HCT116 (cell line): ENCODE measurements at regions not wholly inside any gene's neighbourhood (a gene's known extent, or its start where the extent isn't known, plus 50 kb on each side); places are given as distances from the start of the nearest gene placed in this dataset.

Experiments used
- ATAC-seq: fragments of 200-7000 bp; cut with Tn5 transposase; 2 replicates; pipeline ENCODE4 v1.9.1; 2020; ENCODE audit warnings: mild to moderate bottlenecking, moderate library complexity
- BruUV-seq: library from RNA; stranded (reverse); fragments of 400-500 nt; replicated peaks from 2 replicates; lab custom pipeline; 2021; lab: Mats Ljungman, UMichigan
- CTCF ChIA-PET: fragments of 300-600 bp; sonication (Branson Sonifier 250); formaldehyde crosslinking; loops from one replicate; lab custom pipeline; 2021; ENCODE audit warnings: antibody characterized with exemption; lab: Charles Lee
- POLR2A ChIA-PET: fragments of 300-600, 350-600 bp; sonication (Branson Sonifier 250); formaldehyde crosslinking; loops from one replicate; lab custom pipeline; 2021; ENCODE audit warnings: antibody characterized with exemption; lab: Charles Lee
- RAD21 ChIA-PET, 2 experiments: fragments of 300-600 bp; sonication (Branson Sonifier 250); formaldehyde crosslinking; loops; one replicate each; lab custom pipeline; 2023; ENCODE audit warnings: low total read pairs in 2 of 2; ENCODE audit not compliant: uncharacterized antibody in 2 of 2, unreplicated experiment in 2 of 2, low non-redundant PET in 1 of 2; lab: Charles Lee
- DNase-seq: peaks from one replicate; pipeline ENCODE4 v3.0.0-alpha.2; 2010; ENCODE audit warnings: low read depth, low spot score
- H2AFZ ChIP-seq: fragments of 200-600 bp; shearing (Covaris generic), sonication (generic); 2 replicates; pipeline ENCODE4 v1.6.1; 2017; ENCODE audit warnings: low read depth, mixed run types, mixed read lengths, antibody characterized with exemption, low read length; ENCODE audit not compliant: poor library complexity, severe bottlenecking
- H3K27ac ChIP-seq: 2 replicates; pipeline ENCODE4 v1.5.1; 2012; ENCODE audit warnings: low read depth, low read length
- H3K27me3 ChIP-seq: fragments of 200-600 bp; sonication (generic); 2 replicates; pipeline ENCODE4 v1.6.1; 2016; ENCODE audit warnings: mixed run types, low read length, mixed read lengths; ENCODE audit not compliant: insufficient read depth
- H3K36me3 ChIP-seq, 2 experiments: fragments of 200-500 bp in 1 of 2; fragments of 200-600 bp in 1 of 2; sonication (Bioruptor generic) in 1 of 2; sonication (generic) in 1 of 2; 2 replicates each; pipeline versions ENCODE4 v1.5.1 to v1.6.1; 2014 to 2016; ENCODE audit warnings: low read length in 2 of 2, inconsistent platforms in 1 of 2, mixed read lengths in 1 of 2, mixed run types in 1 of 2; ENCODE audit not compliant: insufficient read depth in 2 of 2, control insufficient read depth in 1 of 2
- H3K4me1 ChIP-seq, 2 experiments: fragments of 200-600 bp in 1 of 2; sonication (generic) in 1 of 2; 2 replicates each; pipeline versions ENCODE4 v1.5.1 to v1.6.1; 2012 to 2017; ENCODE audit warnings: low read length in 2 of 2, inconsistent platforms in 1 of 2, mild to moderate bottlenecking in 1 of 2, mixed read lengths in 1 of 2, mixed run types in 1 of 2, moderate library complexity in 1 of 2; ENCODE audit not compliant: insufficient read depth in 2 of 2, control insufficient read depth in 1 of 2
- H3K4me2 ChIP-seq: fragments of 200-600 bp; sonication (generic); 2 replicates; pipeline ENCODE4 v1.6.1; 2017; ENCODE audit warnings: mixed run types, low read length, mixed read lengths
- H3K4me3 ChIP-seq, 2 experiments: fragments of 200-600 bp in 1 of 2; sonication (generic) in 1 of 2; replicated peaks in 1 of 2; 2 replicates each; pipeline ENCODE4 v1.5.1; 2011 to 2016; ENCODE audit warnings: low read length in 2 of 2, control low read depth in 1 of 2, low read depth in 1 of 2, mild to moderate bottlenecking in 1 of 2, mixed read lengths in 1 of 2, mixed run types in 1 of 2
- H3K79me2 ChIP-seq: fragments of 200-600 bp; sonication (generic); 2 replicates; pipeline ENCODE4 v1.6.1; 2017; ENCODE audit warnings: mild to moderate bottlenecking, mixed run types, low read length, moderate library complexity, mixed read lengths; ENCODE audit not compliant: insufficient read depth
- H3K9ac ChIP-seq: fragments of 200-600 bp; sonication (generic); 2 replicates; pipeline ENCODE4 v1.6.1; 2016; ENCODE audit warnings: low read length, mixed read lengths
- H3K9me2 ChIP-seq: fragments of 200-600 bp; sonication (generic), shearing (Covaris generic); 2 replicates; pipeline ENCODE4 v1.6.1; 2017; ENCODE audit warnings: mixed run types, mild to moderate bottlenecking, moderate library complexity; ENCODE audit not compliant: insufficient read depth
- H3K9me3 ChIP-seq, 2 experiments: fragments of 200-500 bp in 1 of 2; fragments of 200-600 bp in 1 of 2; sonication (Bioruptor generic) in 1 of 2; sonication (generic) in 1 of 2; 2 replicates each; pipeline ENCODE4 v1.6.1; 2014 to 2017; ENCODE audit warnings: low read length in 2 of 2, mixed read lengths in 2 of 2, inconsistent platforms in 1 of 2, low read depth in 1 of 2, mild to moderate bottlenecking in 1 of 2, mixed run types in 1 of 2, moderate library complexity in 1 of 2; ENCODE audit not compliant: control insufficient read depth in 1 of 2, insufficient read depth in 1 of 2
- H4K20me1 ChIP-seq: fragments of 200-600 bp; sonication (generic), shearing (Covaris generic); 2 replicates; pipeline ENCODE4 v1.6.1; 2017; ENCODE audit warnings: mixed run types, mild to moderate bottlenecking, moderate library complexity; ENCODE audit not compliant: insufficient read depth
- CBX3 ChIP-seq: IDR thresholded peaks from 2 replicates; pipeline ENCODE4 v1.6.1; 2012; ENCODE audit warnings: low read depth
- CEBPB ChIP-seq: IDR thresholded peaks from 2 replicates; pipeline ENCODE4 v1.6.1; 2012; ENCODE audit warnings: low read depth
- CTCF ChIP-seq, 3 experiments: fragments of 200-600 bp in 1 of 3; sonication (generic) in 1 of 3; IDR thresholded peaks in 2 of 3; conservative IDR thresholded peaks in 1 of 3; 2 replicates each; pipeline ENCODE4 v1.5.1; 2012 to 2017; ENCODE audit warnings: low read depth in 2 of 3, low read length in 2 of 3, antibody characterized with exemption in 1 of 3, borderline replicate concordance in 1 of 3, control low read depth in 1 of 3, mild to moderate bottlenecking in 1 of 3, mixed read lengths in 1 of 3, mixed run types in 1 of 3, moderate library complexity in 1 of 3; ENCODE audit not compliant: insufficient read depth in 1 of 3
- EGR1 ChIP-seq: IDR thresholded peaks from 2 replicates; pipeline ENCODE4 v1.6.1; 2012; ENCODE audit warnings: low read depth
- ELF1 ChIP-seq: IDR thresholded peaks from 2 replicates; pipeline ENCODE4 v1.6.1; 2012; ENCODE audit warnings: low read depth, borderline replicate concordance
- EZH2 ChIP-seq: fragments of 200-600 bp; sonication (generic); IDR thresholded peaks from 2 replicates; pipeline ENCODE4 v1.6.1; 2017; ENCODE audit warnings: antibody characterized with exemption, mixed run types
- EZH2phosphoT487 ChIP-seq: fragments of 200-600 bp; IDR thresholded peaks from 2 replicates; pipeline ENCODE4 v1.6.1; 2018; ENCODE audit warnings: antibody characterized with exemption, borderline replicate concordance
- FOSL1 ChIP-seq: IDR thresholded peaks from 2 replicates; pipeline ENCODE4 v1.6.1; 2012; ENCODE audit warnings: low read depth
- POLR2A ChIP-seq: IDR thresholded peaks from 2 replicates; pipeline ENCODE4 v1.7.0; 2011; ENCODE audit warnings: borderline replicate concordance; ENCODE audit not compliant: insufficient read depth, insufficient read length; ENCODE audit errors: extremely low read depth
- POLR2AphosphoS5 ChIP-seq: IDR thresholded peaks from 2 replicates; pipeline ENCODE4 v1.6.1; 2011; ENCODE audit warnings: mild to moderate bottlenecking, low read depth, low read length, moderate library complexity
- RAD21 ChIP-seq: IDR thresholded peaks from 2 replicates; pipeline ENCODE4 v1.6.1; 2012; ENCODE audit warnings: low read depth, mild to moderate bottlenecking
- SIN3A ChIP-seq: IDR thresholded peaks from 2 replicates; pipeline ENCODE4 v1.6.1; 2012; ENCODE audit warnings: low read depth
- SP1 ChIP-seq: IDR thresholded peaks from 2 replicates; pipeline ENCODE4 v1.6.1; 2012; ENCODE audit warnings: low read depth
- SRF ChIP-seq: IDR thresholded peaks from 2 replicates; pipeline ENCODE4 v1.6.1; 2012; ENCODE audit warnings: low read depth
- TCF7L2 ChIP-seq: IDR thresholded peaks from 2 replicates; pipeline ENCODE4 v1.7.0; 2011; ENCODE audit warnings: borderline replicate concordance, inconsistent platforms; ENCODE audit not compliant: insufficient read depth, insufficient read length; ENCODE audit errors: extremely low read depth
- ZBTB33 ChIP-seq: IDR thresholded peaks from 2 replicates; pipeline ENCODE4 v1.6.1; 2011; ENCODE audit warnings: mild to moderate bottlenecking, low read length, moderate library complexity; ENCODE audit not compliant: insufficient replicate concordance; ENCODE audit errors: extremely low read depth
- ZFX ChIP-seq: fragments of 450-650 bp; IDR thresholded peaks from 2 replicates; pipeline ENCODE4 v1.6.1; 2017
- ZNF274 ChIP-seq: fragments of 200-500 bp; sonication (Bioruptor generic); IDR thresholded peaks from 2 replicates; pipeline ENCODE4 v1.6.1; 2014; ENCODE audit warnings: mild to moderate bottlenecking, low read depth, low read length, inconsistent platforms
- intact Hi-C: fragments of 100-400 bp; cut with micrococcal nuclease; formaldehyde crosslinking; loops from 2 replicates; pipeline ENCODE4 v1.10.0; 2022
- TF ChIP-seq, protein P1 (sequence below): IDR thresholded peaks from 2 replicates; pipeline ENCODE4 v1.6.1; 2012; ENCODE audit warnings: low read depth
- TF ChIP-seq, protein P2 (sequence below): IDR thresholded peaks from 2 replicates; pipeline ENCODE4 v1.6.1; 2012

DNA sequence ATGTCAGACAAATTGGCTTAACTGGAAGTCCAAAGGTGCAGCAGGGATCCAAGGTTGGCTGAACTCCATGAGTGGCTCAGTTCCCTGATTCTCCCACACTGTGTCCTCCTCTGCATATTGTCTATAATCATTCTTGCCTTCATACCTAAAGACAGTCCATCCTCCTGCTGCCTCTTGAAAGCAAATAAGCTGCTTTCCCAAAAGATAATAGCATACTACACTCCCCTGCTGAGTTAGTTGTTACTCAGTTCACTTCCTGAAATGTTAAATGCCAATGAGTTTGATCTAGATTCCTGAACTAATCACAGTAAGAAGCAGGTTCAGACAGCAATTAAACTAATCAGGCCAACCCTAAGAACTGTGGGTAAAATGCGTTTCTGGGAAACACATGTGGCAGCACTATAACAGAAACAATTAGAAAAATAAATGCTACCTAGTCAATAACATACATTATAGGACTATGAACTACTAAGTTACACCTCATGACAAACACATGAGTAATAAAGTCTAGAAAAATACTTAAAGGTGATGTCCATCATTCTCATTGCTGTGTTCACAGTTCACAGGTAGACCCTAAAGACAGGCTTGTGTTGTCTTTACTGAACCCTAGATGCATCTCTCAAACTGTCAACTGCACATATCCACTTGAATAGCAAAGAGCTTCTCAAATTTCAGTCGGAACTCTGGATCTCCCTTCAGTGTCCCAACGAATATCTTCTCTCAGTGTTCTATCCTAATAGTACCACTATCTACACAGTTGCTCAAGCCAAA is 50.8 kb upstream of the BOLA1 start:
- Histone ChIP-seq H2AFZ (no peak overlapping the region), H3K9me3 (no peaks in the 10 kb centered on the region), H3K79me2 (peaks cover 65% of the 10 kb centered on the region), H3K27ac (peak overlapping the region; percentile 86), H3K27me3 (no peaks in the 10 kb centered on the region), H3K4me3 (peak overlapping the region; percentile 65), H3K4me2 (peak overlapping the region; percentile 79), H3K36me3 (peaks cover 0 to 3% of the 10 kb centered on the region in 2 experiments; a peak in 2 of 4 replicates), H3K9me2 (no peaks in the 10 kb centered on the region), H3K4me1 (peaks cover 36 to 55% of the 10 kb centered on the region in 2 experiments), H3K9ac (peak overlapping the region; percentile 81), H4K20me1 (no peaks in the 10 kb centered on the region)
- no TSS peak for BruUV-seq
- no peak for ATAC-seq
- no peak for DNase-seq
- ChIA-PET CTCF (interaction anchor here (1.2 kb wide), 1 partner anchor 339 kb away, joined by 3 read pairs; no protein-coding TSS in a partner anchor), POLR2A (interaction anchor here (2.9 kb wide), 1 partner anchor 38 kb away, joined by 37 read pairs; a partner anchor contains a TSS), RAD21 (no interaction called here)
- intact Hi-C loops, result no loop called here
- TF ChIP-seq CBX3 (0 out of 2 replicates have a peak, but pooled peaks have one; percentile 30), FOSL1 (peak; percentile 28; the same call in 1 of the 2 replicates), CTCF (IDR thresholded peaks at IDR 0.05 in 2 of 3, conservative IDR thresholded peaks at IDR 0.05 in 1 of 3; ENCODE audit: borderline replicate concordance in 1 of 3, insufficient read depth in 1 of 3, low read depth in 2 of 3, low read length in 2 of 3) (no peak), SP1 (peak; percentile 20; the same call in 1 of the 2 replicates), EZH2 (no peak), POLR2A (no peak), CEBPB (no peak), SRF (no peak), RAD21 (no peak), SIN3A (peak; percentile 18; the same call in 1 of the 2 replicates), TCF7L2 (no peak), ZFX (no peak), POLR2AphosphoS5 (peak; percentile 11; the same call in 1 of the 2 replicates), ZNF274 (no peak), ELF1 (no peak), EZH2phosphoT487 (no peak), ZBTB33 (no peak), EGR1 (no peak)
- TF ChIP-seq, protein P1, sequence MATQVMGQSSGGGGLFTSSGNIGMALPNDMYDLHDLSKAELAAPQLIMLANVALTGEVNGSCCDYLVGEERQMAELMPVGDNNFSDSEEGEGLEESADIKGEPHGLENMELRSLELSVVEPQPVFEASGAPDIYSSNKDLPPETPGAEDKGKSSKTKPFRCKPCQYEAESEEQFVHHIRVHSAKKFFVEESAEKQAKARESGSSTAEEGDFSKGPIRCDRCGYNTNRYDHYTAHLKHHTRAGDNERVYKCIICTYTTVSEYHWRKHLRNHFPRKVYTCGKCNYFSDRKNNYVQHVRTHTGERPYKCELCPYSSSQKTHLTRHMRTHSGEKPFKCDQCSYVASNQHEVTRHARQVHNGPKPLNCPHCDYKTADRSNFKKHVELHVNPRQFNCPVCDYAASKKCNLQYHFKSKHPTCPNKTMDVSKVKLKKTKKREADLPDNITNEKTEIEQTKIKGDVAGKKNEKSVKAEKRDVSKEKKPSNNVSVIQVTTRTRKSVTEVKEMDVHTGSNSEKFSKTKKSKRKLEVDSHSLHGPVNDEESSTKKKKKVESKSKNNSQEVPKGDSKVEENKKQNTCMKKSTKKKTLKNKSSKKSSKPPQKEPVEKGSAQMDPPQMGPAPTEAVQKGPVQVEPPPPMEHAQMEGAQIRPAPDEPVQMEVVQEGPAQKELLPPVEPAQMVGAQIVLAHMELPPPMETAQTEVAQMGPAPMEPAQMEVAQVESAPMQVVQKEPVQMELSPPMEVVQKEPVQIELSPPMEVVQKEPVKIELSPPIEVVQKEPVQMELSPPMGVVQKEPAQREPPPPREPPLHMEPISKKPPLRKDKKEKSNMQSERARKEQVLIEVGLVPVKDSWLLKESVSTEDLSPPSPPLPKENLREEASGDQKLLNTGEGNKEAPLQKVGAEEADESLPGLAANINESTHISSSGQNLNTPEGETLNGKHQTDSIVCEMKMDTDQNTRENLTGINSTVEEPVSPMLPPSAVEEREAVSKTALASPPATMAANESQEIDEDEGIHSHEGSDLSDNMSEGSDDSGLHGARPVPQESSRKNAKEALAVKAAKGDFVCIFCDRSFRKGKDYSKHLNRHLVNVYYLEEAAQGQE, result no peak
- TF ChIP-seq, protein P2, sequence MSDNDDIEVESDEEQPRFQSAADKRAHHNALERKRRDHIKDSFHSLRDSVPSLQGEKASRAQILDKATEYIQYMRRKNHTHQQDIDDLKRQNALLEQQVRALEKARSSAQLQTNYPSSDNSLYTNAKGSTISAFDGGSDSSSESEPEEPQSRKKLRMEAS, result no peak
